ENCODE measurements at regions not wholly inside any gene's neighbourhood (a gene's known extent, or its start where the extent isn't known, plus 50 kb on each side); places are given as distances from the start of the nearest gene placed in this dataset.

DNA sequence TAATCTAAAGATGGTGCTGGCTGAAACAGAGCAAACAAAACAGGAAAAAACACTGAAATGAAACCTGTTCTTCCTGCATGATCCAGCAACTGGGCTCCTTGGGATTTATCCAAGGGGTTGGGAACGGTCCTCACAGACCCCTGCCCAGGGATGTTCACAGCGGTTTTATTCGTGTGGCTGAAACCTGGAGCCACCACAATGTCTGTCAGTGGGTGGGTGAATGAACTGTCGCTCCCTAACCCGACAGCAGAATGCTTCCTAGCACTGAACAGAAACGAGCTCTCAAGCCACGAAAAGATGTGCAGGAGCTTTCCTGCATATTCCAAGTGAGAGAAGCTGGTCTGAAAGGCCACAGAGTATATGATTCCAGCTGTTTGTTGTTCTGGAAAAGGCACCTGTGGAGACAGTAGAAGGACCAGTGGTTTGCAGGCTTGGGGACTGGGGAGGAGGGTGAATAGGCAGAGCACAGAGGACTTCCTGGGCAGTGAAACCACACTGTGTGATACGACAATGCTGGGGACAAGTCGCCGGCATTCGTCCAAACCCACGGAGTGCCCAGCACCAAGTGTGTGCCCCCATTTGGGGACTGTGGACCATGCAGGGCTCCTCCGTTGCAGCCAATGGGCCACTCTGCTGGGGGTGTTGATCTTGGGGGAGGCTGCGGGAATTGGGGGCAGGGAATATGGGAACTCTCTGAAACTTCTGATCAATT, 73.9 kb downstream of the TEX29 start:
- peaks cover 0 to 4% (median 0%) of the 10 kb centered on the region in 9 donors for H3K27me3 ChIP-seq
- intact Hi-C loops (cut with DNase I), result no loop called here
- ATAC-seq (no peak), DNase-seq (peak in 1 of 5 donors; percentile 13)
- no peaks in the 10 kb centered on the region for H3K36me3 ChIP-seq
- no peak for TF ChIP-seq CTCF (IDR thresholded peaks at IDR 0.05)
- no peak for TF ChIP-seq POLR2A (IDR thresholded peaks at IDR 0.05)
- no peak overlapping the region for H3K27ac ChIP-seq
- no peaks in the 10 kb centered on the region for H3K4me1 ChIP-seq
- WGBS, 4 donors, result 89 to 91% (median 91%) methylated on average over 14 of the region's 14 CpGs
- no peaks in the 10 kb centered on the region for H3K9me3 ChIP-seq
- no peak overlapping the region for H3K4me3 ChIP-seq

GRCh38 chr13:111395511-111396393, 75.3 kb downstream of the TEX29 start:
- Histone ChIP-seq H3K9me3 (no peaks in the 10 kb centered on the region), H3K27me3 (peaks cover 0 to 4% (median 0%) of the 10 kb centered on the region in 9 donors), H3K4me1 (no peaks in the 10 kb centered on the region), H3K36me3 (no peaks in the 10 kb centered on the region), H3K27ac (no peak overlapping the region), H3K4me3 (no peak overlapping the region)
- TF ChIP-seq POLR2A (IDR thresholded peaks at IDR 0.05) (no peak), CTCF (IDR thresholded peaks at IDR 0.05) (no peak)
- WGBS, 4 donors, result 88 to 91% (median 88%) methylated on average over 9 of the region's 9 CpGs
- intact Hi-C loops (cut with DNase I), result no loop called here
- ATAC-seq, result no peak
- peak in 1 of 5 donors; percentile 10 for DNase-seq

DNA sequence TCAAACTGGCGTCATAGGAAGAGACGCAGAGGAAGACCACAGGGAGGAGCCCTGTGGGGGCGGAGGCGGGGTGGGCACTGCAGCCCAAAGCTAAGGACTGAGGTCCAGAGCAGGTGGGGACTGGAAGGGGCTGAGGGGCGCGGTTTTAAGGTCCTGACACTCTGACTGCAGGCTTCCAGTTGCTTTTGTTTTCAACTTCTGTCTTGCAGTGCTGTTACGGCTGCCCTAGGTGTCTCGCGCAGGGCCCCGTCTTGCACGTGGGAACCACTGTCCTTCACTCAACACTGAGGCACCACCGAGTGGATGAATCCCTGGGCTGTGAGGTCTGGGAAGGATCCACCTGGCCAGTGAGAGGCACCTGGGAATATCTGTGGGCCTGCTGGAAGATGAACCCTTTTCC, 76.0 kb downstream of the TEX29 start:
- Histone ChIP-seq H3K27me3 (peaks cover 0 to 4% (median 0%) of the 10 kb centered on the region in 9 donors), H3K27ac (no peak overlapping the region), H3K4me1 (no peaks in the 10 kb centered on the region), H3K9me3 (no peaks in the 10 kb centered on the region), H3K4me3 (no peak overlapping the region), H3K36me3 (no peaks in the 10 kb centered on the region)
- no peak for ATAC-seq
- TF ChIP-seq CTCF (IDR thresholded peaks at IDR 0.05), result no peak
- WGBS, 4 donors, result 82 to 90% (median 84%) methylated on average over 12 of the region's 12 CpGs
- intact Hi-C loops (cut with DNase I), result no loop called here
- DNase-seq, result peak in 1 of 5 donors; percentile 5

- H3K4me1 ChIP-seq, result no peaks in the 10 kb centered on the region
- H3K9me3 ChIP-seq, result no peaks in the 10 kb centered on the region
- peaks cover 0 to 4% (median 0%) of the 10 kb centered on the region in 9 donors for H3K27me3 ChIP-seq
- H3K4me3 ChIP-seq, result no peak overlapping the region
- intact Hi-C loops (cut with DNase I), result no loop called here
- no peak for TF ChIP-seq CTCF (IDR thresholded peaks at IDR 0.05)
- TF ChIP-seq POLR2A (IDR thresholded peaks at IDR 0.05), result no peak
- H3K27ac ChIP-seq, result no peak overlapping the region
- H3K36me3 ChIP-seq, result no peaks in the 10 kb centered on the region
- DNase-seq (peak in 1 of 5 donors; percentile 3), ATAC-seq (no peak)
- WGBS, 4 donors, result 89 to 91% (median 90%) methylated on average over 25 of the region's 25 CpGs
Measured at GRCh38 chr13:111397202-111397880, 76.9 kb downstream of the TEX29 start.
